ENCODE measurements at regions not wholly inside any gene's neighbourhood (a gene's known extent, or its start where the extent isn't known, plus 50 kb on each side); places are given as distances from the start of the nearest gene placed in this dataset.

DNA sequence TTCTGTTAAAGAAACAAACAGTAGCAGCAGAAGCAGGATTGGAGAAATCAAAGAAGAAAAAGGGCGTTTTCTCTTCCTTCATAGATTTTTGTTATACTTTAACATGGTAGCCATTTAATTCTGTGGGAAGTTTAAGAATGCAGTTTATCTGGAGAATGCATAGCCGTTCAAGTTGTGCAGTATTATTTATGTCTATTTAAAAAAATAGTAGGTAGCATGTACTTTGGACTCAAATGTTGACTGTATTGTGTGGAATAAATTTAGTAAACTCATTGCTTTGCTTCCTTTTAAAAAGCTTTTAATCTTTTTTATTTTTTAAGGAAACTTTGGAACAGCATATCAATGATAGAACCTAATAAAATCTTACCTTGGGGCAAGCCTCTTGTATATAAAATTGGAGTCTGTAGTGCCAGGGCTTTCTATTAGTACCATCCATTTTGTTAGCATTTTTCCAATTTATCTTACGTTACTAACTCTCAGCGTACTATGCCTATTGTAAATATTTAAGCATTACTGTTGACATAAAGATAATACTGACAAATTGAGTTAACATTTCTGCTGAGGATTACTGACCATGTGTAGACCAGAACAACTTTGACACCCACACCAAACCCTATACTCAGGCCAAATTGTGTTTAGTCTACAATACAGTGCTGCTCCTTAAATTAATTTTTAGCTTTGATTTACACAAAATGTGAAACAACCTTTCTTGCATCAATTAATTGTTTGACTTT, 291.1 kb downstream of the NNT start:
- Mint-ChIP-seq H3K9me3 (ENCODE audit: insufficient read depth) (no peaks in the 10 kb centered on the region), H3K36me3 (ENCODE audit: low read depth) (no peaks in the 10 kb centered on the region), H3K4me3 (no peak overlapping the region), H3K27ac (no peak overlapping the region), H3K4me1 (ENCODE audit: low read depth) (no peaks in the 10 kb centered on the region), H3K27me3 (ENCODE audit: low read depth) (no peaks in the 10 kb centered on the region)
- ChIA-PET CTCF (no interaction called here), POLR2A (no interaction called here)
- DNase-seq (no peak), ATAC-seq (no peak)

DNA sequence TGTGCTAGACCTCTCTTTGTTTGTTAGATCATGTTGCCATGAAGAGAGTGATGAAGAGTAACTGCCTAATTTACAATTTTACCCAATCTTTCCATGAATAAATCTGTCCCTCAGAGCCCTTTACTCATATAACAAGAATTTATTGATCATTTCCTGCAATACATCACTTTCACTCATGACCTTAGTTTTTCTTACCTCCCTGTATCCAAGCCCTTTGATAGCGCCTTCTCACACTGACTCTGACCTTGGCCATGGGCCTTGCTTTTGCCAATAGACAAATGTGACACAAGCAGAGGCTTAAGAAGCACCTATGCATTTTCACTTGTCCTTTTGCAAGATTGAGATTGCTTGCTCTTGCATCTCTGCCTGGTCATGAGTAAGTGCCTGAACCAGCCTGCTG, 288.1 kb downstream of the NNT start:
- Mint-ChIP-seq H3K36me3 (ENCODE audit: low read depth) (no peaks in the 10 kb centered on the region), H3K4me3 (no peak overlapping the region), H3K4me1 (ENCODE audit: low read depth) (no peaks in the 10 kb centered on the region), H3K27ac (no peak overlapping the region), H3K9me3 (ENCODE audit: insufficient read depth) (no peaks in the 10 kb centered on the region), H3K27me3 (ENCODE audit: low read depth) (no peaks in the 10 kb centered on the region)
- ChIA-PET CTCF (no interaction called here), POLR2A (no interaction called here)
- ATAC-seq, result no peak
- DNase-seq, result no peak

DNA sequence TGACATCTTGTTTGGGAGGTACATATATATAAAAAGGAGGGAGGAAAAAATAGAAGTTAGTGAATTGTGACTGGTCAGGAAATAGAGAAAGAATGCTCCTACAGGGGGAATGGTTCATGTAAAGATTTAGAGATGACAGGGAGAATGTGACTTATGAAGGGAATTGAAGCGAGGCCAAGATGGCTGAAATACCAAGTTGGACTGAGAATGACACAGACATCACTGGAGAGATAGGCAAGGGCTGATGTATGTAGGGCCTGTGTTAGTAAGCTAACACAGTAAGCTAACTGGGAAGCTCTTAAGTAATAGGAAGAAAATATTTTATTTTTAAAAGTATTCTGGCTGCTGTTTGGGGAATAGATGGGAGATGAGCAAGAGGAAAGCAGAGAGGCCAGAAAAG, 286.3 kb downstream of the NNT start:
- Mint-ChIP-seq H3K36me3 (ENCODE audit: low read depth) (no peaks in the 10 kb centered on the region), H3K4me1 (ENCODE audit: low read depth) (no peaks in the 10 kb centered on the region), H3K27ac (no peak overlapping the region), H3K27me3 (ENCODE audit: low read depth) (no peaks in the 10 kb centered on the region), H3K9me3 (ENCODE audit: insufficient read depth) (no peaks in the 10 kb centered on the region), H3K4me3 (no peak overlapping the region)
- DNase-seq, result no peak
- CTCF ChIA-PET, result no interaction called here
- POLR2A ChIA-PET, result no interaction called here
- no peak for ATAC-seq

DNA sequence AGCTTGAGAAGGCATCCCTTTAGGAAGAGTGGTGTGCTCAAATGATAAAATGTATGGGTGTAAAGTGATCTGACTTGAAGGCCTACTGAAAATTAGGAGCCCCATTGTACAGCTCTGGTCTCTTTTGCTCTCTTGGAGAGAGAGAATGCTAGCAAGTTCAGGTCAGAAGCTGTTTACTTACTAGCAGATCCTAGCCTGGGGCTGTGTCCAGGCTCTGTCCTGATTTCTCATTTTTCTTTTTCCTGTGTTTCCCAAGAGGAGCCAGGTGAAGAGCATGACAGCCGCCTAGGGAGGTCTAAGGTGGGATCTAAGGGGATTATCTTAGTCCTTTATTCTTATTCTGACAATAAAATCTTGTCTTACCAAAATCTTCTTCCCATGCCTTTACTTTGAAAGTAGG, 272.8 kb downstream of the NNT start:
- DNase-seq (no peak), ATAC-seq (no peak)
- no peaks in the 10 kb centered on the region for H3K9me3 Mint-ChIP-seq (ENCODE audit: insufficient read depth)
- H3K4me3 Mint-ChIP-seq, result no peak overlapping the region
- H3K36me3 Mint-ChIP-seq (ENCODE audit: low read depth), result no peaks in the 10 kb centered on the region
- ChIA-PET POLR2A (no interaction called here), CTCF (no interaction called here)
- no peaks in the 10 kb centered on the region for H3K27me3 Mint-ChIP-seq (ENCODE audit: low read depth)
- H3K4me1 Mint-ChIP-seq (ENCODE audit: low read depth), result no peaks in the 10 kb centered on the region
- H3K27ac Mint-ChIP-seq, result no peak overlapping the region

DNA sequence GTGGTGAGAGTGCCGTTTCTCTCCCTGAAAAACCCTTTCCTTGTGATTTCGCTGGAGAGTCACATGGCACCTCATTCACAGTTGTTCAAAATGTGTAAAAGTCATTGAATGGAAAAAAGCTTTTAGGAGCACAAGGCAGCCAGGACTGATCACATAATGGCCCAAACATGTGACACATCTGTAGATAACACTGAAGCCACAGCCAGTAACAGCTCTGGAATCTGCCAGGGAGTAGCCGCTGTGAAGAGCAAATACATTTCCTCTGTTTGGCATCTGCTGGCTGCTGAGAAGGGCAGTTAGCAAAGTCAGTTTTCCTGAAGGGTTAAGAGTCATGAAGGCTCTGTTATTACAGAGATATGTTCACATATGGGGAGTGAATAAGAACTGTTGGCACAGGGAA, 271.8 kb downstream of the NNT start:
- H3K27ac Mint-ChIP-seq, result no peak overlapping the region
- POLR2A ChIA-PET, result no interaction called here
- ATAC-seq, result no peak
- H3K4me3 Mint-ChIP-seq, result no peak overlapping the region
- H3K9me3 Mint-ChIP-seq (ENCODE audit: insufficient read depth), result no peaks in the 10 kb centered on the region
- H3K36me3 Mint-ChIP-seq (ENCODE audit: low read depth), result no peaks in the 10 kb centered on the region
- no peaks in the 10 kb centered on the region for H3K27me3 Mint-ChIP-seq (ENCODE audit: low read depth)
- H3K4me1 Mint-ChIP-seq (ENCODE audit: low read depth), result no peaks in the 10 kb centered on the region
- DNase-seq, result no peak
- CTCF ChIA-PET, result no interaction called here

DNA sequence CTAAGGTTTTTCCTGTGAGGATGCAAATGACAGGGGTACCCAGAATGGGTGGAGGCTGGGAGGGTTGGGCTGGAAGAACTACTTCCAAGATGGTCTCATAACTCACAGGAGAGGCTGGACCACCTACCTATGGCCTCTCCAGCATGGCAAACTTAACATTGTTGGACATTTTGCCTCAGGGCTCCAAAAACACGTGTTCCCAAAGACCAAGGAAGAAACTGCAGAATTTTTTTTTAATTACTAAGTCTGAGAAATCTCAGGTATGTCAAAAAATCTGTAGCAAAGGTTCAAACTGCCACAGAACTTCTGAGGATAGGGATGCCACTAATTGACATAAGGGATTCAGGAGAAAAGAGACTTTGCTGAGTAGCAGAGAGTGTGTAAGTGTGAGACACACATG, 270.8 kb downstream of the NNT start:
- H3K9me3 Mint-ChIP-seq (ENCODE audit: insufficient read depth), result no peaks in the 10 kb centered on the region
- no peaks in the 10 kb centered on the region for H3K27me3 Mint-ChIP-seq (ENCODE audit: low read depth)
- ChIA-PET POLR2A (interaction anchor here (0.5 kb wide), 1 partner anchor 1484 kb away, joined by 3 read pairs; no protein-coding TSS in a partner anchor), CTCF (no interaction called here)
- ATAC-seq (no peak), DNase-seq (no peak)
- H3K27ac Mint-ChIP-seq, result no peak overlapping the region
- no peaks in the 10 kb centered on the region for H3K4me1 Mint-ChIP-seq (ENCODE audit: low read depth)
- no peak overlapping the region for H3K4me3 Mint-ChIP-seq
- no peaks in the 10 kb centered on the region for H3K36me3 Mint-ChIP-seq (ENCODE audit: low read depth)

DNA sequence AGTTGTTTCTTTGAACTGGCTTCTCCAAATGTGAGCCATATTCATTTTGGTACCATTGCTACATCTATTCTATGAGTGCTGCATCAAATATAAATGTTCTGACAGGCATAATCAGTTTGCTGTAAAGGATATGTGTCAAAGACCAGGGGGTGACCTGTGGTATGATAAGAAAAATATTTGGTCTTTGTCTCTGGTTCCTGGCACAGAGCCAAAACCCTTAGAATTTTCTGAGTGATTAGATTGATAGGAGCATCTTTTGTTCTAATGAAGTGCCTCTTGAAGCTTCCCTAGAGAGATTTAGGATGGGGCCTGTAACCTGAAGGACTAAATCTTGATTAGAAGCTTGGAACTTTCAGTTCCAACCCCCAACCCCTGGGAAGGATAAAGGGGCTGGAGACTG, 256.3 kb downstream of the NNT start:
- ATAC-seq (no peak), DNase-seq (no peak)
- Mint-ChIP-seq H3K36me3 (ENCODE audit: low read depth) (no peaks in the 10 kb centered on the region), H3K4me3 (no peak overlapping the region), H3K9me3 (ENCODE audit: insufficient read depth) (no peaks in the 10 kb centered on the region), H3K27ac (no peak overlapping the region), H3K27me3 (ENCODE audit: low read depth) (no peaks in the 10 kb centered on the region), H3K4me1 (ENCODE audit: low read depth) (no peaks in the 10 kb centered on the region)
- ChIA-PET POLR2A (no interaction called here), CTCF (no interaction called here)

DNA sequence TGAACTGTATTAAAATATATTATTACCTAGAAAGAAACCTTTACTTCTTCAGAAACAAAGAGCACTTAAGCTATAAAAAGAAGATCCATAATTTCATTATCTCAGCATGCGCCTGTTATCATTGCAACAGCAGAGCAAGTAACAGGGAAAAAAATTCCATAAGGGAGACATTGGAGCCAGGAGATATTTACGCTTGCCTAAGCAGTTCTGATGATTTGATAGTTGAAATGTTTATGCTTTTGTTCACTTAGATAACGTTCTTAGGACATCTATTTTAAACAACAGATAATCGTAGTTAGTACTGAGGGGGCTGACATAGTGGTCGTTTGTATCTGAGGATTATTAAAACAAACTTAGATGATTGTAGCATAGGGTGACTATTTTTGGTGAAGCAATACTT, 252.5 kb downstream of the NNT start:
- POLR2A ChIA-PET, result no interaction called here

DNA sequence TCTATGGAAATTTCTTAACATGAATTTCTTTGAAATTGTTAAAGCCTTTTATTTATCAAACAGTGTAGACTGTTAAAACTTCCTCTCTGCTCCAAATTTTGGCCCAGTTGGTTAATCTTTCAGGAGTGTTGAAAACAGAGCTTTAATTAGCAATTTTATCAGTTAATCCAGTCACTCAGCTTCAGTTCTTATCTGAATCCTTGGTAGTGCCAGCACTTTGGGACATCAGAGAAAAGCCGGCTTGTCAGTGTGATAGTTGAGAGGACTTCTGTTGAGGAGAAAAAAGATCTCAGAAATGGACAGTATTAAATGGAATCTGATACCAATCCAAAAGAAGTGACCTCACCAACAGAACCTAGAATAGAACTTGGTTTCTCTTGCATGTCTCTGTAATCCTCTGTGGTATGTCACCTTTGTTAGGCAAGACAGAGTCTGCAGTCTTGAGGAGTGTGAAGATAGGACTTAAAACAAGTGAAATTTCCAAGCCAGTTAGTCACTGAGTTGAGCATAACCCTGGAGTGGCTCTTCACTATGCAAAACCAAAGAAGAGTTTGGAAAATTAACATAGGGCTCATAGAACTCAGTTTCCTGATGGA, 251.8 kb downstream of the NNT start:
- POLR2A ChIA-PET, result no interaction called here

More for the DNA sequence above, 252.5 kb downstream of the NNT start:
- no peak for DNase-seq
- ATAC-seq, result no peak
- H3K36me3 Mint-ChIP-seq (ENCODE audit: low read depth), result no peaks in the 10 kb centered on the region
- H3K9me3 Mint-ChIP-seq (ENCODE audit: insufficient read depth), result no peaks in the 10 kb centered on the region
- no peaks in the 10 kb centered on the region for H3K27me3 Mint-ChIP-seq (ENCODE audit: low read depth)
- H3K27ac Mint-ChIP-seq, result no peak overlapping the region
- CTCF ChIA-PET, result no interaction called here
- no peaks in the 10 kb centered on the region for H3K4me1 Mint-ChIP-seq (ENCODE audit: low read depth)
- no peak overlapping the region for H3K4me3 Mint-ChIP-seq

DNA sequence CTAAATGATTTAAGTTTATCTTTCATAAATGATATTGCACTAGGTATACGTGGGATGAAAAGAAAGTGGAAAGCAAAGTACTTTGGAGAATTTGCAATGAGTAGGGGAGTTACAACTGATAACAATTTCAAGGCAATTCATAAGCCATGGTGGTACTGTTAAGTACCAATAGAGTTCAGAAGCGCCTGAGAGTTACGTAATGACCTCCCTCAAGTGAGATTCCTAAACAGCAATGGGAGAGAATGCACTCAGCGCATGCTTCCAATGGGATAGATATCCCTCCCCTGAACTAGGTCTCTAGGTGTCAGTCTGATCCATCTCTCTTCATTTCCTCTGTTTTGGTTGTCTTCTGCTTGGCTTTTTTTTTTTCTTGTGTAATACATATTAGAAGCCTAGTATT, 249.3 kb downstream of the NNT start:
- no peaks in the 10 kb centered on the region for H3K36me3 Mint-ChIP-seq (ENCODE audit: low read depth)
- no peak overlapping the region for H3K4me3 Mint-ChIP-seq
- ChIA-PET POLR2A (no interaction called here), CTCF (no interaction called here)
- ATAC-seq (no peak), DNase-seq (no peak)
- H3K9me3 Mint-ChIP-seq (ENCODE audit: insufficient read depth), result no peaks in the 10 kb centered on the region
- no peaks in the 10 kb centered on the region for H3K4me1 Mint-ChIP-seq (ENCODE audit: low read depth)
- no peak overlapping the region for H3K27ac Mint-ChIP-seq
- no peaks in the 10 kb centered on the region for H3K27me3 Mint-ChIP-seq (ENCODE audit: low read depth)

More for the DNA sequence above, 251.8 kb downstream of the NNT start:
- Mint-ChIP-seq H3K4me1 (ENCODE audit: low read depth) (no peaks in the 10 kb centered on the region), H3K36me3 (ENCODE audit: low read depth) (no peaks in the 10 kb centered on the region), H3K4me3 (no peak overlapping the region), H3K27me3 (ENCODE audit: low read depth) (no peaks in the 10 kb centered on the region), H3K27ac (no peak overlapping the region), H3K9me3 (ENCODE audit: insufficient read depth) (no peaks in the 10 kb centered on the region)
- DNase-seq, result no peak
- CTCF ChIA-PET, result no interaction called here
- no peak for ATAC-seq

DNA sequence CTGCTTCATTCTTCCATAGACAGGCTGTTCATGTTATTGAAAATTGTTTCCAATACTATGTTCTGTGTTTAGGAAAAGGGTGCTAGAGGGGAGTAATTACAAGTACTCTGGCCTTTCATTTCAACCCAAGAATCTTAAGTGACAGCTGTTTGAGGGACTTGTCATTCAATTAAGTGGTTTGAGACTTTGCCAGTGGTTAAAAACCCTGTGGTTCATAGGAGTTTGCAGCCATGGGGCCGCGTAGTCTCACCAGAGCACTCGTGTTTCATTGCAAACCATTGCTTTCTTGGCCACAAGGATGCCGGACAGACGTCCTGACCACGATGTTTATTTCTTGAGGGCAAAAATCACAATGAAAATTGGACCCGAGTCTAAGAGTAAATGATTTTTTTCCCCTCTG, 248.8 kb downstream of the NNT start:
- Mint-ChIP-seq H3K4me3 (no peak overlapping the region), H3K4me1 (ENCODE audit: low read depth) (no peaks in the 10 kb centered on the region), H3K36me3 (ENCODE audit: low read depth) (no peaks in the 10 kb centered on the region), H3K27ac (no peak overlapping the region), H3K27me3 (ENCODE audit: low read depth) (no peaks in the 10 kb centered on the region), H3K9me3 (ENCODE audit: insufficient read depth) (no peaks in the 10 kb centered on the region)
- ChIA-PET CTCF (no interaction called here), POLR2A (no interaction called here)
- DNase-seq, result no peak
- ATAC-seq, result no peak

DNA sequence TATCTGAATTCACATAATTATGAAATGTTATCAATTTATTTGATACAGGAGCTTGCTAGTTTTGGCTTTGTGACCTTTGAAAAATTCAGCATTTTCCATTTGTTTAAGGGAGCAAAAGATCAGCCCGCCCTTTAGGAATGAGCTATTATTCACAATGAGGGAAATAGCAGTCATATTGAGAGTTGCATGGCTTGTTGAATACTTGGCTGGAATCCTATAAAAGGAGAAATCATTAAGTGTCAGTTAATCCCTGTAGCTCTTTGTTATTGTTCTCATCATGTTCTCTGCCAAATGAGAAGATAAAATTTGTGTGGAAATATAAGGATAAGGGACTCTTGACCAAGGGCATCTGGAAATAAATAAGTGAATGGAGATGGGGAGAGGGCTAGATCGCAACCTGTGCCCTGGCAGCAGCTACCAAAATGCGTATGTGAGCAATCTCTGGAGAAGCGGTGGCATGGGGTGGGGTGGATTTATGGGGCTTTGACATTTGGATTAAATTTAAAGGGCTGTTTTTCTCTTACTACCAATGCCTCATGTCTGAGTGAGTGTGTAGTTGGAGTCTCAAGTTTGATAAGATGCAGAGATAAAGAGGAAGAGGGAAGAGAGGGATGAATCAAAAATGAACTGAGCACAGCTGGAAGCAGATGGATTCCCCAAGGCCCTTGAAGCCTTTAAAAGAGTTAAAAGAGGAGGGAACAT, 237.6 kb downstream of the NNT start:
- H3K27ac Mint-ChIP-seq, result no peak overlapping the region
- DNase-seq, result no peak
- POLR2A ChIA-PET, result no interaction called here
- CTCF ChIA-PET, result no interaction called here
- no peak for ATAC-seq
- H3K27me3 Mint-ChIP-seq (ENCODE audit: low read depth), result no peaks in the 10 kb centered on the region
- no peaks in the 10 kb centered on the region for H3K9me3 Mint-ChIP-seq (ENCODE audit: insufficient read depth)
- H3K4me1 Mint-ChIP-seq (ENCODE audit: low read depth), result no peaks in the 10 kb centered on the region
- no peak overlapping the region for H3K4me3 Mint-ChIP-seq
- no peaks in the 10 kb centered on the region for H3K36me3 Mint-ChIP-seq (ENCODE audit: low read depth)

DNA sequence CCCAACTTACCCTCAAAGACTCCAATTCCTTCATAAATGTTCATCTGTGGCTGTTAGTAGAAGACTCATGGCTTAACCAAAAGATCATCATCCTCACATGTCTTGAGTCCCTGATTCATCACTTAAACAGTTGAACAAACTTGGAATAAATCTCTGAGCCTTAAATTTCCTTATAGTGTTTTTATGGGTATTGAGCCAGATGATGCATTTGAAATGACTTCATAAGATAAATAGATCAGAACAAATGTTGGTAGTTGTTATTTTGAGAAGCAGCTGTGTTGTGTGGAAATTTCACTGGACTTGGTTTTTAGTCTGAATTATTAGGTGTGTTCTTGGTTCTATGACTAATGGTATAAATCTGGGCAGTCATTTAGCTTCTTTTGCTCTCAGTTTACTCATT, 236.2 kb downstream of the NNT start:
- H3K4me1 Mint-ChIP-seq (ENCODE audit: low read depth), result no peaks in the 10 kb centered on the region
- no peaks in the 10 kb centered on the region for H3K27me3 Mint-ChIP-seq (ENCODE audit: low read depth)
- no peak for DNase-seq
- no peak overlapping the region for H3K27ac Mint-ChIP-seq
- ChIA-PET CTCF (no interaction called here), POLR2A (no interaction called here)
- no peaks in the 10 kb centered on the region for H3K36me3 Mint-ChIP-seq (ENCODE audit: low read depth)
- H3K9me3 Mint-ChIP-seq (ENCODE audit: insufficient read depth), result no peaks in the 10 kb centered on the region
- H3K4me3 Mint-ChIP-seq, result no peak overlapping the region
- ATAC-seq, result no peak

Data from activated CD8-positive, alpha-beta T cell treated with anti-CD3 and anti-CD28 coated beads, Interleukin-2, amount 10 ng/mL, durations not matched to agents 7 days and 5 days (primary cell).